ENCODE measurements at regions not wholly inside any gene's neighbourhood (a gene's known extent, or its start where the extent isn't known, plus 50 kb on each side); places are given as distances from the start of the nearest gene placed in this dataset.

DNA sequence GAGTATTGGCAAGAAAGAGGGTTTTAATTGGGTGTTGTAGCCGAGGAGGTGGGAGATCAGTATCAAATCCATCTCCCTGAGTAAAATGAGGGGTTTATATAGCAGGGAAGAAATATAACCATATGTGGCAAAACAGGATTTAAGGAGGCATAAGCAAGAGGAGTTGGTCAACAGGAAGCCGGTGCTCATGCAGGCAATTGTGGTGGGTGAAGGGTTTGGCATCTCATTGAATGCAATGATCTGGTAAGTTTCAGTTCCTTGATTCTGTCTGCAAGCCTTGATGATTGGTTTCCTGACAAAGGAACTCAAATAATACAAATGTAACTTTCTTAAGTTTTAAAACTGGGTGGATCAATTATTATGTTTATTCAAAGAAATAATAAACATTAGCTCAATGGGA, 564.4 kb upstream of the LINC00305 start:
- TF ChIP-seq SUZ12 (IDR thresholded peaks at IDR 0.05; ENCODE audit: extremely low read depth, insufficient read depth, insufficient read length): no peak
- no peak for TF ChIP-seq ZNF274 (IDR thresholded peaks at IDR 0.05; ENCODE audit: low read depth, low read length)
- TF ChIP-seq YY1 (IDR thresholded peaks at IDR 0.05; ENCODE audit: insufficient read depth, insufficient read length): no peak
